ENCODE measurements at regions not wholly inside any gene's neighbourhood (a gene's known extent, or its start where the extent isn't known, plus 50 kb on each side); places are given as distances from the start of the nearest gene placed in this dataset.
"Not testable (repeated sequence)": the region's sequence is repeated elsewhere in the genome, so short reads cannot be mapped to it uniquely, and the experiment has no call there.

DNA sequence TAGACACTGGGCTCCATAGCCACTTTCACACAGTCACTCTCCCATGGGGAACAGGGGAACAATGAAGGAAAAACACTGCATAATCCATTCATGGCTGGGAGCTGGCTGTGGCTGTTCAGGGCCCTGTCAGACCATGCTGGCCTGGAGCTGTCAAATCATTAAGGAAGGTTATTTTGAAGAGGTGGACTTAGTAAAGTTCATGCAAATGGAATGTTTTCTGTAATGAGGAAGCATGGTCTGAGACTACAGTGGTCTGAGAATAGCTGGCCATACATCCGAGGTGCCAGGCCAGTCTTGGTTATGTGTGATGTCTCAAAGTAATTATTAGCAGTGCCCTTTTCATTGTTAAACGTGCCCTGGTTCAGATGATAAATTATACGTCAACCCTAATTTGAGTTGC is 117.1 kb upstream of the MRPS22 start:
- TF ChIP-seq, protein P1, sequence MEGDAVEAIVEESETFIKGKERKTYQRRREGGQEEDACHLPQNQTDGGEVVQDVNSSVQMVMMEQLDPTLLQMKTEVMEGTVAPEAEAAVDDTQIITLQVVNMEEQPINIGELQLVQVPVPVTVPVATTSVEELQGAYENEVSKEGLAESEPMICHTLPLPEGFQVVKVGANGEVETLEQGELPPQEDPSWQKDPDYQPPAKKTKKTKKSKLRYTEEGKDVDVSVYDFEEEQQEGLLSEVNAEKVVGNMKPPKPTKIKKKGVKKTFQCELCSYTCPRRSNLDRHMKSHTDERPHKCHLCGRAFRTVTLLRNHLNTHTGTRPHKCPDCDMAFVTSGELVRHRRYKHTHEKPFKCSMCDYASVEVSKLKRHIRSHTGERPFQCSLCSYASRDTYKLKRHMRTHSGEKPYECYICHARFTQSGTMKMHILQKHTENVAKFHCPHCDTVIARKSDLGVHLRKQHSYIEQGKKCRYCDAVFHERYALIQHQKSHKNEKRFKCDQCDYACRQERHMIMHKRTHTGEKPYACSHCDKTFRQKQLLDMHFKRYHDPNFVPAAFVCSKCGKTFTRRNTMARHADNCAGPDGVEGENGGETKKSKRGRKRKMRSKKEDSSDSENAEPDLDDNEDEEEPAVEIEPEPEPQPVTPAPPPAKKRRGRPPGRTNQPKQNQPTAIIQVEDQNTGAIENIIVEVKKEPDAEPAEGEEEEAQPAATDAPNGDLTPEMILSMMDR (IDR thresholded peaks at IDR 0.05; ENCODE audit: low read depth, low read length), result no peak

GRCh38 chr3:139227165-139227564 is 116.7 kb upstream of the MRPS22 start:
- no peak overlapping the region for H3K4me3 ChIP-seq (ENCODE audit: low read depth, low read length)
- TF ChIP-seq, protein P1 (IDR thresholded peaks at IDR 0.05; ENCODE audit: low read depth, low read length), result no peak

More for the DNA sequence above, 117.1 kb upstream of the MRPS22 start:
- H3K4me3 ChIP-seq (ENCODE audit: low read depth, low read length), result no peak overlapping the region

DNA sequence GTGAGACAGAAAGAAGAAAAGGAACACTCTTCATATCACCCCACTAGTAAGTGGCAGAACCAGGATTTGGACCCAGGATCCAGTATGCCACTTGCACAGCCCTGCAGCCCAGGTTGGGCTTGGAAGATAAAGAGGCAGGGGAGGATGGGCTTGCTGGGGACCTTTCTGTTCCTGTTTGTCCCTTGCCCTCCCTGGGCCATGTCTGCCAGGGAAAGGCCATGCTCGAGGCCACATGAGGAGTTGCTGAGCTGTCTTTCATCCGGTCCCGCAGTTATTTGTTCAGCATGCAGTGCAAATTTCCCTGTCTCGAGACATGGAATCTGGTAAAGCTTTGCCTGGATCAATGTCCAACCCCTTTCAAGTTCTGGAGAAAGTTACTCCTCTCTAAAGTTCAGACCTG is 116.0 kb upstream of the MRPS22 start:
- TF ChIP-seq, protein P1 (IDR thresholded peaks at IDR 0.05; ENCODE audit: low read depth, low read length), result no peak

DNA sequence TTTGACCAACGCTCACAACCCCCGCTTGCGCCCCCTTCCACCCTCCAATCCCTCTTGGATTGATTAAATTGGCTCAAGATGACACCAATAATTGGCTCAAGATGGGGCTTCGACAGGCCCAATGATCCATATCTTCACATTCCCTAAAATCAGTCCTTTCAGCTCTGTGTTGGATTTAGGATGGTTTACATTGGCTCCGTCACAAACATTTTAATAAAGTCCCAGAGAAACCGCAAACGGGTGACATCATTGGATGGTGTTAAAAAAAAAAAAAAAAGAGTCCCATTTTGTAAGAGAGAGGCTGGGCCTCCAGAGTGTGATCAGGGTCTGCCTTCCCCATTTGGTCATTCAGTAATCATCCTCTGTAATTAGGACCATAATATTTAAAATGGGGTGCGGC is 113.4 kb upstream of the MRPS22 start:
- TF ChIP-seq, protein P1 (IDR thresholded peaks at IDR 0.05; ENCODE audit: low read depth, low read length), result no peak
- no peak overlapping the region for H3K4me3 ChIP-seq (ENCODE audit: low read depth, low read length)

More for the DNA sequence above, 116.0 kb upstream of the MRPS22 start:
- no peak overlapping the region for H3K4me3 ChIP-seq (ENCODE audit: low read depth, low read length)

DNA sequence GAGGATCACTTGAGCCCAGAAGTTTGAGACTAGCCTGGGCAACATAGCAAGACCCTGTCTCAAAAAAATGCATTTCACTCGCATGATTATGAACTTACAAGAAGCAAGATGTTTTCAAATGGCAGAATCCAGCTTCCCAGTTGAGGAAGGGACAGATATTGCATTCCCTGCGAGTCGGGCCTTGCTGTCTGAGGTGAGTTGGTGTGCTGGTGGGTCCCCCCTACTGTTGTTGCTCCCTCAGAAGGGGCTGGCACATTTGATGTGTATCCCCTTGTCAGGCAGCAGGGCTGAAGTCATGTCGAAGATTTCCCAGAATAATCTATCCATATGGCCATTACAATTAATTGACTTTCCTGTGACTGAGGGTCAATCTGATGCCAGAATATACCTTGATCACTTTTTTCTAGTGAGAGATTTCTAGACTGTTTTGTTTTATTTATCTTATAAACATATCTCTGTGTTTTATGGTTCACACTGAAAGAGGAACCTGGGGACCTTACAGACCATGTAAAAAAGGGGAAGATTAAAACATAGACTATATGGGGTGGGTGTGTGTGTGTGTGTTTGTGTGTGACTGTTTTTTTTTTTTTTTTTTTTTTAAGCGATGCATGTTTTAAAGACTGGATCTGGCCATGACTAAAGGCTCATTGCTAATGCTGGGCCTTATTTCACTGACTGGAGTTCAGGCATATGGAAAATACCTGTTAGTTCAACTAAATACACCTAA is 112.1 kb upstream of the MRPS22 start:
- TF ChIP-seq, protein P1 (IDR thresholded peaks at IDR 0.05; ENCODE audit: low read depth, low read length), result no peak
- H3K4me3 ChIP-seq (ENCODE audit: low read depth, low read length), result no peak overlapping the region

DNA sequence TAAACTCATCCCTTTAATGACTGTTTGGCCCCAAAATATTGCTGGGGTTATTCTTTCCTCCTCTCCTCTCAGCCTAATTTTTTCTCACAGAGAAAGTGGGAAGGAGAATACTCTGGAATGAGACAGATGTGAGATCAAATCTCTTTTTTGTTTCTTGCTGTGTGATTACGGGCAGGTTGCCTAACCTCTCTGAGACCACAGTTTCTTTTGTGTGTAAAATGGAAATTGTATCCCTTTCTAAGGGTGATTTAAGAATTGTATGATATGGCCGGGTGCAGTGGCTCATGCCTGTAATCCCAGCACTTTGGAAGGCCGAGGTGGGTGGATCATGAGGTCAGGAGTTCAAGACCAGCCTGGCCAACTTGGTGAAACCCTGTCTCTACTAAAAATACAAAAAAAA is 111.5 kb upstream of the MRPS22 start:
- not testable (repeated sequence) for H3K4me3 ChIP-seq (ENCODE audit: low read depth, low read length)

- TF ChIP-seq, protein P1 (IDR thresholded peaks at IDR 0.05; ENCODE audit: low read depth, low read length), result no peak
These were observed 109.3 kb upstream of the MRPS22 start for GRCh38 chr3:139234491-139234890.

DNA sequence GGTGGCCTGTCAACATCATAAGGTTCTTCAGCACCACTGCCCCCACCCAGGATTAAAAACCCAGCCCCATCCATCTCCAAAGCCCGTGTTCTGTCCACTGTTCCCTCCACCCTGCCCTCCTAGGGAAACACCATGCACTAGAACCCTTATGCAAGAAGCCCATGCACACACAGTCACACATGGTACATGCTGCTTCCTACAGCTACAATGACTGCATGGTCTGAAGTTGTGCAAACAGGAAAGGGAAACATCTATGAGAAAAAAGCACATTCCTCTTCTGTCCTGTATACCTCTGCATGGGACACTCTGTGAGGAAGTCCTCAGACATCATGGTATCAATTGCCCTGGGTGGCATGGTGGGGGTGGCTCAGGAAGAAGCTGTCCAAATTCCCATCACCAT is 108.6 kb upstream of the MRPS22 start:
- TF ChIP-seq, protein P1 (IDR thresholded peaks at IDR 0.05; ENCODE audit: low read depth, low read length), result no peak
- H3K4me3 ChIP-seq (ENCODE audit: low read depth, low read length), result no peak overlapping the region

More at GRCh38 chr3:139234491-139234890, 109.3 kb upstream of the MRPS22 start:
- no peak overlapping the region for H3K4me3 ChIP-seq (ENCODE audit: low read depth, low read length)

Data from WI38 (cell line).